ENCODE measurements at regions not wholly inside any gene's neighbourhood (a gene's known extent, or its start where the extent isn't known, plus 50 kb on each side); places are given as distances from the start of the nearest gene placed in this dataset.
"Not testable (repeated sequence)": the region's sequence is repeated elsewhere in the genome, so short reads cannot be mapped to it uniquely, and the experiment has no call there.

DNA sequence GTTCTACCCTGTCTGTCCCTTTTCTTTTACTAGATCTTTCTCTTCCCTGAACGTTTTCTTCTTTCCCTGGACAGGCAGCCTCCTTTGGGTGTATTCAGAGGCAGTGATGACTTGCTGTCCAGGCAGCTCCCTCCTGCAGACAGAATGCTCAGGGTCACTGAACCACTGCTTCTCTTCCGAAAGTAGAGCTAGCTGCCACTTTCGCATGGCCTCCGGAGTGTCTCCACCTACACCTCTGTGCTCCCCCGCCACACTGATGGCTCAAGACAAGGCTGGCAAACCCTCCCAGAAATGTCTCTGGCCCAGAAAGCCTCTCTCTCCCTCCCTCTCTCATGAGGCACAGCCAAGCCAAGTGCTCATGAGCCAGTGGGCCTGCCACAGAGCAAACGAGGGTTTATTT is 207.8 kb downstream of the CDRT15L2 start:
- BruUV-seq (replicated peaks): no TSS peak
- intact Hi-C loops (cut with micrococcal nuclease; ENCODE audit: unreplicated experiment): no loop called here
- no peaks in the 10 kb centered on the region for H3K4me1 Mint-ChIP-seq (ENCODE audit: low read depth, unreplicated experiment)
- ChIA-PET CTCF (no interaction called here), POLR2A (no interaction called here)
- Histone ChIP-seq H3K36me3 (ENCODE audit: control insufficient read depth, insufficient read depth, low read length) (no peaks in the 10 kb centered on the region), H3K4me3 (ENCODE audit: low read depth, low read length) (no peak overlapping the region), H3K9me3 (no peaks in the 10 kb centered on the region), H3K4me1 (no peaks in the 10 kb centered on the region), H3K27me3 (replicated peaks; ENCODE audit: control insufficient read depth, insufficient read depth, low read length) (no peaks in the 10 kb centered on the region)
- peaks cover 9% of the 10 kb centered on the region for H3K27me3 Mint-ChIP-seq (ENCODE audit: insufficient read depth, unreplicated experiment)
- TF ChIP-seq, protein P1, sequence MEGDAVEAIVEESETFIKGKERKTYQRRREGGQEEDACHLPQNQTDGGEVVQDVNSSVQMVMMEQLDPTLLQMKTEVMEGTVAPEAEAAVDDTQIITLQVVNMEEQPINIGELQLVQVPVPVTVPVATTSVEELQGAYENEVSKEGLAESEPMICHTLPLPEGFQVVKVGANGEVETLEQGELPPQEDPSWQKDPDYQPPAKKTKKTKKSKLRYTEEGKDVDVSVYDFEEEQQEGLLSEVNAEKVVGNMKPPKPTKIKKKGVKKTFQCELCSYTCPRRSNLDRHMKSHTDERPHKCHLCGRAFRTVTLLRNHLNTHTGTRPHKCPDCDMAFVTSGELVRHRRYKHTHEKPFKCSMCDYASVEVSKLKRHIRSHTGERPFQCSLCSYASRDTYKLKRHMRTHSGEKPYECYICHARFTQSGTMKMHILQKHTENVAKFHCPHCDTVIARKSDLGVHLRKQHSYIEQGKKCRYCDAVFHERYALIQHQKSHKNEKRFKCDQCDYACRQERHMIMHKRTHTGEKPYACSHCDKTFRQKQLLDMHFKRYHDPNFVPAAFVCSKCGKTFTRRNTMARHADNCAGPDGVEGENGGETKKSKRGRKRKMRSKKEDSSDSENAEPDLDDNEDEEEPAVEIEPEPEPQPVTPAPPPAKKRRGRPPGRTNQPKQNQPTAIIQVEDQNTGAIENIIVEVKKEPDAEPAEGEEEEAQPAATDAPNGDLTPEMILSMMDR (IDR thresholded peaks at IDR 0.05; ENCODE audit: insufficient read depth in 1 of 2, low read depth in 1 of 2, low read length in 1 of 2, severe bottlenecking in 1 of 2, unreplicated experiment in 1 of 2): no peak
- DNase-seq: no peak
- H3K9me3 Mint-ChIP-seq (ENCODE audit: unreplicated experiment): no peaks in the 10 kb centered on the region
- no peak overlapping the region for H3K4me3 Mint-ChIP-seq (ENCODE audit: unreplicated experiment)
- H3K36me3 Mint-ChIP-seq (ENCODE audit: insufficient read depth, unreplicated experiment): no peaks in the 10 kb centered on the region
- no peak overlapping the region for H3K27ac Mint-ChIP-seq (ENCODE audit: unreplicated experiment)

DNA sequence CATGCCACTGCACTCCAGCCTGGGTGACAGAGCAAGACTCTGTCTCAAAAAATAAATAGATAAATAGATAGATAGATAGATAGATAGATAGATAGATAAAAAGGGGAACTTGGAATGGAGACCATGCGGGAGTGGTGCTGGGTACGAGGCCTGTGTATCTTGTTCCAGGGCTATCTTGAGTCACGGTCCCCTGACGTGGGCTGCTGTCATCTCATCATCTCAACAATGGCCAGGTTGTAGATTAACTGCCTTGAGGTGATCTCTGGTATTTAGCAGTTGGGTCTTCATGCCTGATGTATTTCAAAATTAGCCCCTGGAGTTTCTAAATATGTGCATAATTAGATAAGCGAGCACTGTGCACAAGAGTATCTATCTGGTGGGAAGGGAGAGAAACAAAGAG is 212.1 kb downstream of the CDRT15L2 start:
- peaks cover 7% of the 10 kb centered on the region for H3K27me3 Mint-ChIP-seq (ENCODE audit: insufficient read depth, unreplicated experiment)
- ChIA-PET POLR2A (no interaction called here), CTCF (no interaction called here)
- no TSS peak for BruUV-seq (replicated peaks)
- no peak overlapping the region for H3K27ac Mint-ChIP-seq (ENCODE audit: unreplicated experiment)
- no peaks in the 10 kb centered on the region for H3K4me1 Mint-ChIP-seq (ENCODE audit: low read depth, unreplicated experiment)
- no peak overlapping the region for H3K4me3 Mint-ChIP-seq (ENCODE audit: unreplicated experiment)
- Histone ChIP-seq H3K9me3 (no peaks in the 10 kb centered on the region), H3K4me3 (ENCODE audit: low read depth, low read length) (no peak overlapping the region), H3K27me3 (replicated peaks; ENCODE audit: control insufficient read depth, insufficient read depth, low read length) (no peaks in the 10 kb centered on the region), H3K4me1 (no peaks in the 10 kb centered on the region), H3K36me3 (ENCODE audit: control insufficient read depth, insufficient read depth, low read length) (no peaks in the 10 kb centered on the region)
- TF ChIP-seq, protein P1 (IDR thresholded peaks at IDR 0.05; ENCODE audit: insufficient read depth in 1 of 2, low read depth in 1 of 2, low read length in 1 of 2, severe bottlenecking in 1 of 2, unreplicated experiment in 1 of 2): no peak
- no peaks in the 10 kb centered on the region for H3K9me3 Mint-ChIP-seq (ENCODE audit: unreplicated experiment)
- DNase-seq: no peak
- H3K36me3 Mint-ChIP-seq (ENCODE audit: insufficient read depth, unreplicated experiment): no peaks in the 10 kb centered on the region
- intact Hi-C loops (cut with micrococcal nuclease; ENCODE audit: unreplicated experiment): no loop called here

DNA sequence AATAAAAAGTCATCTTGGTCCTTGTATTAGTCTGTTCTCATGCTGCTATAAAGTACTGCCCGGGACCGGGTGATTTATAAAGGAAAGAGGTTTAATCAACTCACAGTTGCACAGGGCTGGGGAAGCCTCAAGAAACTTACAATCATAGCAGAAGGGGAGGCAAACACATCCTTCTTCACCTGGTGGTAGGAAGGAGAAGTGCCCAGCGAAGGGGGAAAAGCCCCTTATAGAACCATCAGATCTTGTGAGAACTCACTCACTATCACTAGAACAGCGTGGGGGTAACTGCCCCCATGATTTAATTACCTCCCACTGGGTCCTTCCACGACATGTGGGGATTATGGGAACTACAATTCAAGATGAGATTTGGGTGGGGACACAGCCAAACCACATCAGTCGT is 215.0 kb downstream of the CDRT15L2 start:
- intact Hi-C loops (cut with micrococcal nuclease; ENCODE audit: unreplicated experiment); DNase-seq; H3K4me1 ChIP-seq; H3K9me3 Mint-ChIP-seq (ENCODE audit: unreplicated experiment); H3K4me1 Mint-ChIP-seq (ENCODE audit: low read depth, unreplicated experiment); H3K36me3 Mint-ChIP-seq (ENCODE audit: insufficient read depth, unreplicated experiment); BruUV-seq (replicated peaks); H3K27me3 ChIP-seq (replicated peaks; ENCODE audit: control insufficient read depth, insufficient read depth, low read length); H3K4me3 ChIP-seq (ENCODE audit: low read depth, low read length); H3K4me3 Mint-ChIP-seq (ENCODE audit: unreplicated experiment); POLR2A ChIA-PET; CTCF ChIA-PET; H3K36me3 ChIP-seq (ENCODE audit: control insufficient read depth, insufficient read depth, low read length); H3K9me3 ChIP-seq; H3K27ac Mint-ChIP-seq (ENCODE audit: unreplicated experiment); H3K27me3 Mint-ChIP-seq (ENCODE audit: insufficient read depth, unreplicated experiment): not testable (repeated sequence)

DNA sequence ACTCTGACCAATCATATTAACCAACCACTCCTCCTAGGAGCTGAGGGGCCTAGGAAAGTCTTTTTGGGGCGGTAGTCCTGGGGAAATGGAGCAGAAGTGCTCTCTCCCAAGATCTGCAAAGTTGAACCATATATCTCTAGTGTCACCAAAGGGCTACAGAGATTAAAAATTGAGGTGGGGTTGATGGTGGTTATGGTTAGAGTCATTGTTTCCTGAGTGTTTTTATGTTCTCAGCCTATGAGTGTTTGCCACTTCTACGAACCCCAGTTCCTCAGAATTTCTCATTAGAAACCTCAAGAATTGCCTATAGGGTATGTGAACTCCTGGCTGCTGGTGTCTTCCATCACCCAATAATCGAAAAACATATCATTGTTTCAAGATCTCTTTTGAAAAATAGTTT is 217.8 kb downstream of the CDRT15L2 start:
- H3K36me3 Mint-ChIP-seq (ENCODE audit: insufficient read depth, unreplicated experiment): no peaks in the 10 kb centered on the region
- CTCF ChIA-PET: no interaction called here
- intact Hi-C loops (cut with micrococcal nuclease; ENCODE audit: unreplicated experiment): no loop called here
- no peaks in the 10 kb centered on the region for H3K4me1 ChIP-seq
- H3K4me1 Mint-ChIP-seq (ENCODE audit: low read depth, unreplicated experiment): no peaks in the 10 kb centered on the region
- no peaks in the 10 kb centered on the region for H3K36me3 ChIP-seq (ENCODE audit: control insufficient read depth, insufficient read depth, low read length)
- no peaks in the 10 kb centered on the region for H3K27me3 Mint-ChIP-seq (ENCODE audit: insufficient read depth, unreplicated experiment)
- H3K4me3 Mint-ChIP-seq (ENCODE audit: unreplicated experiment): no peak overlapping the region
- no peaks in the 10 kb centered on the region for H3K9me3 ChIP-seq
- no peaks in the 10 kb centered on the region for H3K27me3 ChIP-seq (replicated peaks; ENCODE audit: control insufficient read depth, insufficient read depth, low read length)
- no TSS peak for BruUV-seq (replicated peaks)
- POLR2A ChIA-PET: no interaction called here
- TF ChIP-seq, protein P1 (IDR thresholded peaks at IDR 0.05; ENCODE audit: insufficient read depth in 1 of 2, low read depth in 1 of 2, low read length in 1 of 2, severe bottlenecking in 1 of 2, unreplicated experiment in 1 of 2): no peak
- no peaks in the 10 kb centered on the region for H3K9me3 Mint-ChIP-seq (ENCODE audit: unreplicated experiment)
- no peak overlapping the region for H3K4me3 ChIP-seq (ENCODE audit: low read depth, low read length)
- DNase-seq: no peak
- H3K27ac Mint-ChIP-seq (ENCODE audit: unreplicated experiment): no peak overlapping the region
